Aorta (tissue), 5 donors: ENCODE measurements at regions not wholly inside any gene's neighbourhood (a gene's known extent, or its start where the extent isn't known, plus 50 kb on each side); places are given as distances from the start of the nearest gene placed in this dataset.

Source experiments
- ATAC-seq: fragments of 200-7000 bp; cut with Tn5 transposase; one replicate; pipeline ENCODE4 v1.9.1; 2022; ENCODE audit warnings: moderate library complexity; ENCODE audit not compliant: low FRiP score
- DNase-seq, 2 donors: peaks; one replicate each; pipeline ENCODE4 v3.0.0-alpha.2; 2020
- H3K27ac ChIP-seq, 2 donors: one replicate each; pipeline ENCODE4 v1.5.1; 2013; ENCODE audit warnings: low read length in 2 of 2, mild to moderate bottlenecking in 2 of 2, moderate library complexity in 2 of 2, control low read depth in 1 of 2, inconsistent platforms in 1 of 2, low read depth in 1 of 2
- H3K27me3 ChIP-seq, 2 donors: one replicate each; pipeline ENCODE4 v1.6.1; 2013; ENCODE audit warnings: control low read depth in 1 of 2, low read length in 1 of 2, mild to moderate bottlenecking in 1 of 2, moderate library complexity in 1 of 2; ENCODE audit not compliant: insufficient read depth in 2 of 2, control insufficient read depth in 1 of 2
- H3K36me3 ChIP-seq, 2 donors: one replicate each; pipeline ENCODE4 v1.6.1; 2013; ENCODE audit warnings: control low read depth in 1 of 2, low read length in 1 of 2, mild to moderate bottlenecking in 1 of 2; ENCODE audit not compliant: insufficient read depth in 2 of 2, control insufficient read depth in 1 of 2
- H3K4me1 ChIP-seq, 2 donors: one replicate each; pipeline ENCODE4 v1.6.1; 2013; ENCODE audit warnings: low read length in 2 of 2, control low read depth in 1 of 2, mild to moderate bottlenecking in 1 of 2, moderate library complexity in 1 of 2; ENCODE audit not compliant: insufficient read depth in 2 of 2, control insufficient read depth in 1 of 2
- H3K4me3 ChIP-seq, 2 donors: one replicate each; pipeline ENCODE4 v1.5.1; 2013; ENCODE audit warnings: low read length in 2 of 2, control low read depth in 1 of 2, mild to moderate bottlenecking in 1 of 2
- H3K9me3 ChIP-seq: one replicate; pipeline ENCODE4 v1.6.1; 2013; ENCODE audit warnings: mild to moderate bottlenecking, low read length; ENCODE audit not compliant: control insufficient read depth
- WGBS, 2 donors: extraction: QIAGEN DNeasy Blood & Tissue Kit; methylation state at CpG; one replicate each; pipeline ENCODE4 v1.1.7; 2013; 5-methylcytosine and 5-hydroxymethylcytosine counted together
- intact Hi-C, 2 donors: fragments of 100-400 bp; cut with DNase I; formaldehyde crosslinking; loops; one replicate each; pipeline versions ENCODE4 v1.14.2 to v1.15.0; 2022
- donor health status: healthy with polysubstance abuse.
- donor health status: Bipolar disorder and iron deficiency.
- donor health status: DM: no; HTN: no; CAD: no.
- donor health status: DM: no; HTN: no; CAD: no.
- donor health status: DM: yes; HTN: yes; CAD: no.

DNA sequence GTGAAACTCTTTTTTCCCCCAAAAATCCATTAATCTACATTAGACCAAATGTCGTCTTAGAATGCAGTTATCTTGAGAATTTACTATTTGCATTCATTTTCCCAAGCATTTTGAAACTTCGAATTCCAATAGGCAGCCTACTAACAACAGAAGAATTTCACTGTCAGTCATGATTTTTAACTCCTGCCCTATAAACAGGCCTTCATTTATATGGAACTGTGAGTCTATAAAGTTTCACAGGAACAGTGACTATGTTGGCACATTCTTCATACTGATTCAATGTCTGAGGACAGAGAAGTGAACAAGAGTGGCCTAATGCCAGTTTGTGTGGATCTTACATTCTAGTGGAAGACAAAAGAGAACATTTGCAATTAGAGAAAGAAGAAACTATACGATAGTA lies 198.0 kb downstream of the PCDH17 start:
- intact Hi-C loops, result no loop called here
- no peak for DNase-seq
- WGBS, 2 donors, result 40 to 41% methylated on average over 3 of the region's 3 CpGs

DNA sequence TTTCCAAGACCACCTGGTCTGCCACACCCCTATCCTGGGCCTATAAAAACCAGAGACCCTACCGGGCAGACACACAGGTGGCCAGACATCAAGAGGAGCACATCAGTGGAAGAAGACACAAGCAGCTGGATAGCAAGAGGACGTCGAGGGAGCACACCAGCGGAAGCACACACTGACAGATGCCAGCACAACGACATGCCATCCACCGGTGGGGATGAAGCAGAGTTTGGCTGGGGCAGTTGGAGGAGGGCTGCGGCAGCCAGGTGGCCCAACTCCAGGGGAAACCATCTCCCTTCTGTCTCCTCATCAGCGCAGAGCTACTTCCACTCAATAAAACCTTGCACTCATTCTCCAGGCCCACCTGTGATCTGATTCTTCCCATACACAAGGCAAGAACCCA lies 200.6 kb downstream of the PCDH17 start:
- no peak overlapping the region for H3K4me3 ChIP-seq
- no peak overlapping the region for H3K27ac ChIP-seq
- no peaks in the 10 kb centered on the region for H3K36me3 ChIP-seq
- 89 to 95% methylated on average over 7 to 8 of the region's 8 CpGs for WGBS, 2 donors
- no peak for DNase-seq
- no peaks in the 10 kb centered on the region for H3K9me3 ChIP-seq
- H3K27me3 ChIP-seq, result no peaks in the 10 kb centered on the region
- ATAC-seq, result no peak
- intact Hi-C loops, result no loop called here
- H3K4me1 ChIP-seq, result no peaks in the 10 kb centered on the region

More for the DNA sequence above, 198.0 kb downstream of the PCDH17 start:
- no peaks in the 10 kb centered on the region for H3K36me3 ChIP-seq
- ATAC-seq, result no peak
- H3K27me3 ChIP-seq, result no peaks in the 10 kb centered on the region
- H3K27ac ChIP-seq, result no peak overlapping the region
- no peak overlapping the region for H3K4me3 ChIP-seq
- no peaks in the 10 kb centered on the region for H3K4me1 ChIP-seq
- H3K9me3 ChIP-seq, result no peaks in the 10 kb centered on the region

- ATAC-seq (no peak), DNase-seq (no peak)
- H3K36me3 ChIP-seq, result no peaks in the 10 kb centered on the region
- no peaks in the 10 kb centered on the region for H3K9me3 ChIP-seq
- H3K4me1 ChIP-seq, result no peaks in the 10 kb centered on the region
- intact Hi-C loops, result no loop called here
- H3K4me3 ChIP-seq, result no peak overlapping the region
- no peaks in the 10 kb centered on the region for H3K27me3 ChIP-seq
- H3K27ac ChIP-seq, result no peak overlapping the region
Measured at GRCh38 chr13:57837801-57838200, 206.3 kb downstream of the PCDH17 start.

GRCh38 chr13:57843521-57843920 lies 212.0 kb downstream of the PCDH17 start:
- intact Hi-C loops, result no loop called here
- ATAC-seq, result no peak
- 90 to 92% methylated on average over 1 of the region's 1 CpG for WGBS, 2 donors
- no peaks in the 10 kb centered on the region for H3K36me3 ChIP-seq
- no peak overlapping the region for H3K27ac ChIP-seq
- no peak overlapping the region for H3K4me3 ChIP-seq
- no peaks in the 10 kb centered on the region for H3K27me3 ChIP-seq
- H3K9me3 ChIP-seq, result peaks cover 2% of the 10 kb centered on the region
- no peaks in the 10 kb centered on the region for H3K4me1 ChIP-seq
- no peak for DNase-seq

DNA sequence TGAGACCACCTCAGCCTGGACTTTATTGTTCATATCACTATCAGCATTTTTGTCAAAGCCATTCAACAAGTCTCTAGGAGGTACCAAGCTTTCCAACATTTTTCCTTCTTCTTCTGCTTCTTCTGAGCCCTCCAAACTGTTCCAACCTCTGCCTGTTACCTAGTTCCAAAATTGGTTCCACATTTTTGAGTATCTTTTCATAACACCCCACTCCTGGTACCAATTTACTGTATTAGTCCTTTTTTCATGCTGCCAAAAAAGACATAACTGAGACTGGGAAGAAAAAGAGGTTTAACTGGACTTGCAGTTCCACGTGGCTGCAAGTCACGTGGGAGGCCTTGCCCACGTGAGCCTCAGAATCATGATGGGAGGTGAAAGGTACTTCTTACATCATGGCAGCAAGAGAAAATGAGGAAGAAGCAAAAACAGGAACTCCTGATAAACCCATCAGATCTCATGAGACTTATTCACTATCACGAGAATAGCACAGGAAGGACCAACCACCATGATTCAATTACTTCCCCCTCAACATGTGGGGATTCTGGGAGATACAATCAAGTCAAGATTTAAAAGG lies 215.1 kb downstream of the PCDH17 start:
- Histone ChIP-seq H3K36me3 (no peaks in the 10 kb centered on the region), H3K27ac (no peak overlapping the region), H3K27me3 (no peaks in the 10 kb centered on the region), H3K4me1 (no peaks in the 10 kb centered on the region), H3K9me3 (peaks cover 2% of the 10 kb centered on the region), H3K4me3 (no peak overlapping the region)
- 85 to 90% methylated on average over 4 of the region's 4 CpGs for WGBS, 2 donors
- intact Hi-C loops, result no loop called here
- no peak for ATAC-seq
- no peak for DNase-seq

GRCh38 chr13:57857945-57858344 lies 226.4 kb downstream of the PCDH17 start:
- 7 to 18% methylated on average over 1 of the region's 1 CpG for WGBS, 2 donors
- H3K4me3 ChIP-seq, result no peak overlapping the region
- no peak overlapping the region for H3K27ac ChIP-seq
- ATAC-seq (no peak), DNase-seq (no peak)
- no peaks in the 10 kb centered on the region for H3K27me3 ChIP-seq
- H3K4me1 ChIP-seq, result no peaks in the 10 kb centered on the region
- no peaks in the 10 kb centered on the region for H3K9me3 ChIP-seq
- intact Hi-C loops, result no loop called here
- H3K36me3 ChIP-seq, result no peaks in the 10 kb centered on the region

- intact Hi-C loops, result no loop called here
- no peaks in the 10 kb centered on the region for H3K4me1 ChIP-seq
- no peaks in the 10 kb centered on the region for H3K27me3 ChIP-seq
- H3K27ac ChIP-seq, result no peak overlapping the region
- ATAC-seq (no peak), DNase-seq (no peak)
- no peak overlapping the region for H3K4me3 ChIP-seq
- no peaks in the 10 kb centered on the region for H3K9me3 ChIP-seq
- H3K36me3 ChIP-seq, result no peaks in the 10 kb centered on the region
Measured at GRCh38 chr13:57858376-57858775, 226.8 kb downstream of the PCDH17 start.

- no peaks in the 10 kb centered on the region for H3K27me3 ChIP-seq
- no peak for ATAC-seq
- 17 to 24% methylated on average over 1 of the region's 1 CpG for WGBS, 2 donors
- no peak overlapping the region for H3K27ac ChIP-seq
- intact Hi-C loops, result no loop called here
- no peaks in the 10 kb centered on the region for H3K9me3 ChIP-seq
- no peak overlapping the region for H3K4me3 ChIP-seq
- no peaks in the 10 kb centered on the region for H3K4me1 ChIP-seq
- H3K36me3 ChIP-seq, result no peaks in the 10 kb centered on the region
- DNase-seq, result no peak
Measured at GRCh38 chr13:57862879-57863278, 231.3 kb downstream of the PCDH17 start.

- Histone ChIP-seq H3K27me3 (no peaks in the 10 kb centered on the region), H3K4me3 (no peak overlapping the region), H3K36me3 (no peaks in the 10 kb centered on the region), H3K4me1 (no peaks in the 10 kb centered on the region), H3K9me3 (no peaks in the 10 kb centered on the region), H3K27ac (no peak overlapping the region)
- intact Hi-C loops, result no loop called here
- no peak for DNase-seq
- 75 to 82% methylated on average over 4 of the region's 4 CpGs for WGBS, 2 donors
- no peak for ATAC-seq
Measured at GRCh38 chr13:57865600-57866294, 234.2 kb downstream of the PCDH17 start.
